ENCODE measurements at regions not wholly inside any gene's neighbourhood (a gene's known extent, or its start where the extent isn't known, plus 50 kb on each side); places are given as distances from the start of the nearest gene placed in this dataset.

DNA sequence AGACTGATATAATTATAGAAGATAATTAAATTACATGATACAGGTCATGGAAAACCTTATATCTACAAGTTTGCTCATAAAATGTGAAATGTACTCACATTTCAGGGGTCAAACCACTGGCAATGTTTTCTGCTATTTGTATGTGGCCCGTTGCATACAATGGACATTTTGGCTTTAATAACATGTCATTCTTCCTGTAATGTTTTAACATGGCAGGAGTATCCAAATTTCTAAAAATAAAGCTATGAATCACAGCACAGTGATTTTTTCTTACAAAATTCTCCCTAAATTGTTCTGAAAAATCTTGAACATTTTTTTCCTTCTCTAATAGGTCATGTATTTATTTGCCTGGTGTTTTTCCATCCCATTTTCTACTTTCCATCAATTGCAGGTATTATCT lies 305.7 kb downstream of the SMOC2 start:
- H2AK5ac ChIP-seq (ENCODE audit: low read length, severe bottlenecking): no peak overlapping the region
- H3K79me1 ChIP-seq (replicated peaks; ENCODE audit: low read length, poor library complexity, severe bottlenecking): no peaks in the 10 kb centered on the region
- H3K27ac ChIP-seq (ENCODE audit: low read length, poor library complexity, severe bottlenecking): no peak overlapping the region
- H4K8ac ChIP-seq (ENCODE audit: low read length): no peak overlapping the region
- H4K91ac ChIP-seq (ENCODE audit: low read length): no peak overlapping the region
- no peak overlapping the region for H2BK120ac ChIP-seq (ENCODE audit: low read depth, low read length)
- no peak overlapping the region for H2AFZ ChIP-seq (ENCODE audit: low read depth, low read length)
- H2BK5ac ChIP-seq (ENCODE audit: low read depth, low read length, poor library complexity, severe bottlenecking): no peak overlapping the region
- H3K18ac ChIP-seq (ENCODE audit: low read depth in 1 of 2, low read length in 2 of 2): no peak overlapping the region
- no peaks in the 10 kb centered on the region for H3K9me3 ChIP-seq (ENCODE audit: control insufficient read depth, low read length)
- H3K36me3 ChIP-seq (ENCODE audit: control insufficient read depth in 1 of 2, insufficient read depth in 2 of 2, low read depth in 1 of 2, low read length in 2 of 2): no peaks in the 10 kb centered on the region
- no peak overlapping the region for H3K4me3 ChIP-seq (ENCODE audit: insufficient read depth in 1 of 2, low read depth in 1 of 2, low read length in 2 of 2)
- WGBS: no CpG with 5 or more reads among the region's 1 CpG
- H3K27me3 ChIP-seq (ENCODE audit: control insufficient read depth in 1 of 2, insufficient read depth in 1 of 2, low read length in 2 of 2): no peaks in the 10 kb centered on the region
- H3K4me1 ChIP-seq (ENCODE audit: control insufficient read depth, insufficient read depth, low read depth, low read length): peaks cover 4% of the 10 kb centered on the region
- H3K4ac ChIP-seq (ENCODE audit: low read depth in 1 of 2, low read length in 2 of 2): no peak overlapping the region
- no peak overlapping the region for H3K4me2 ChIP-seq (ENCODE audit: low read length, poor library complexity, severe bottlenecking)
- H3K9ac ChIP-seq (ENCODE audit: low read length): no peak overlapping the region
- no peak overlapping the region for H2BK12ac ChIP-seq (ENCODE audit: low read length in 2 of 2)
- no peak overlapping the region for H2BK15ac ChIP-seq (ENCODE audit: low read depth, poor library complexity, severe bottlenecking)
- H3K23ac ChIP-seq (ENCODE audit: low read length in 2 of 2): no peak overlapping the region
- DNase-seq: no peak
- no peak overlapping the region for H3K14ac ChIP-seq (ENCODE audit: low read length in 2 of 2)

DNA sequence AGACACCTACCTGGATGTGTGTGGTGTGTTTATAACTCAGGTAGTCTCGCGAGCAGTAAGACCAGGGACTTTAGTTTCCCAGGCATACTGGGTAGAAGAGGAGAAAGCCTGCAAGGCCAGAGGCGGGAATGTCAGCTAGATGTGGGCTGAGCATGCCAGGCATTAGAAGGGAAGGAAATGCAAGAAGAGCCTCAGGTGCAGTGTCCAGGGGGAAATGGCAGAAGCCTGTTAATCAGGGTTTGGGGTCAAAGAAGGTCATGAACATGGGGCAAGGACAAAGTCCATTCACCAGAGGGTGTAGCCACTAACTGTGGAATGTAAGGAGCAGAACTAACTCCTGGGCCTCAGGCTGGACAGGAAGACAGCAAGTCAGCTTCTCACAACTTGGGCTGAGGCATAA lies 305.0 kb downstream of the SMOC2 start:
- H3K9ac ChIP-seq (ENCODE audit: low read length): no peak overlapping the region
- H4K8ac ChIP-seq (ENCODE audit: low read length): no peak overlapping the region
- H3K14ac ChIP-seq (ENCODE audit: low read length in 2 of 2): no peak overlapping the region
- WGBS: 87% methylated on average over 3 of the region's 3 CpGs
- H3K4me1 ChIP-seq (ENCODE audit: control insufficient read depth, insufficient read depth, low read depth, low read length): peaks cover 4% of the 10 kb centered on the region
- no peak overlapping the region for H3K4me3 ChIP-seq (ENCODE audit: insufficient read depth in 1 of 2, low read depth in 1 of 2, low read length in 2 of 2)
- no peak overlapping the region for H2AK5ac ChIP-seq (ENCODE audit: low read length, severe bottlenecking)
- H3K27me3 ChIP-seq (ENCODE audit: control insufficient read depth in 1 of 2, insufficient read depth in 1 of 2, low read length in 2 of 2): no peaks in the 10 kb centered on the region
- no peak overlapping the region for H3K4ac ChIP-seq (ENCODE audit: low read depth in 1 of 2, low read length in 2 of 2)
- no peak overlapping the region for H4K91ac ChIP-seq (ENCODE audit: low read length)
- DNase-seq: no peak
- H2BK15ac ChIP-seq (ENCODE audit: low read depth, poor library complexity, severe bottlenecking): no peak overlapping the region
- H3K4me2 ChIP-seq (ENCODE audit: low read length, poor library complexity, severe bottlenecking): no peak overlapping the region
- H3K18ac ChIP-seq (ENCODE audit: low read depth in 1 of 2, low read length in 2 of 2): no peak overlapping the region
- H2BK5ac ChIP-seq (ENCODE audit: low read depth, low read length, poor library complexity, severe bottlenecking): no peak overlapping the region
- no peak overlapping the region for H3K23ac ChIP-seq (ENCODE audit: low read length in 2 of 2)
- no peaks in the 10 kb centered on the region for H3K9me3 ChIP-seq (ENCODE audit: control insufficient read depth, low read length)
- no peaks in the 10 kb centered on the region for H3K79me1 ChIP-seq (replicated peaks; ENCODE audit: low read length, poor library complexity, severe bottlenecking)
- no peak overlapping the region for H2BK12ac ChIP-seq (ENCODE audit: low read length in 2 of 2)
- H3K27ac ChIP-seq (ENCODE audit: low read length, poor library complexity, severe bottlenecking): no peak overlapping the region
- H2BK120ac ChIP-seq (ENCODE audit: low read depth, low read length): no peak overlapping the region
- H2AFZ ChIP-seq (ENCODE audit: low read depth, low read length): no peak overlapping the region
- H3K36me3 ChIP-seq (ENCODE audit: control insufficient read depth in 1 of 2, insufficient read depth in 2 of 2, low read depth in 1 of 2, low read length in 2 of 2): no peaks in the 10 kb centered on the region

DNA sequence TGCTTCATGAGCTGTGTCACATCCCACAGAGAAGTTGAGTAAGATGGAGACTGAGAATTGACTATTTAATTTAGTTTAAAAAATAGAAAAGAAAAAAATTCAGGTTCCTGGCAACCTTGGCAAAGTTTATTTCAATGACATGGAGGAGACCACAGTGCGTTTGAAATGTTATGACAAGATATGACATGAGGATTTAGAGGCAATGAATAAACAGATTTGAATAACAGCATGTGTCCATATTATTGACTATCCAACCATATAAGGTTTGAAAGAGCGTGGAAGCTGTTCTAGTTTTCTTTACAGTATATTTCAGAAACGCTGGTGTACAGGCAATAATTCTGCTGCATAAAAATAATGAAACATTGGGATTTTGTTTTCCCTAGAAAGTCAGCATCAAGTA lies 303.9 kb downstream of the SMOC2 start:
- Histone ChIP-seq H3K4me1 (ENCODE audit: control insufficient read depth, insufficient read depth, low read depth, low read length) (peaks cover 4% of the 10 kb centered on the region), H3K4me3 (ENCODE audit: insufficient read depth in 1 of 2, low read depth in 1 of 2, low read length in 2 of 2) (no peak overlapping the region), H3K23ac (ENCODE audit: low read length in 2 of 2) (no peak overlapping the region), H2BK5ac (ENCODE audit: low read depth, low read length, poor library complexity, severe bottlenecking) (no peak overlapping the region), H3K27ac (ENCODE audit: low read length, poor library complexity, severe bottlenecking) (no peak overlapping the region), H4K8ac (ENCODE audit: low read length) (no peak overlapping the region), H3K4ac (ENCODE audit: low read depth in 1 of 2, low read length in 2 of 2) (no peak overlapping the region), H3K36me3 (ENCODE audit: control insufficient read depth in 1 of 2, insufficient read depth in 2 of 2, low read depth in 1 of 2, low read length in 2 of 2) (no peaks in the 10 kb centered on the region), H2BK120ac (ENCODE audit: low read depth, low read length) (no peak overlapping the region), H3K18ac (ENCODE audit: low read depth in 1 of 2, low read length in 2 of 2) (no peak overlapping the region), H3K4me2 (ENCODE audit: low read length, poor library complexity, severe bottlenecking) (no peak overlapping the region), H3K27me3 (ENCODE audit: control insufficient read depth in 1 of 2, insufficient read depth in 1 of 2, low read length in 2 of 2) (no peaks in the 10 kb centered on the region), H4K91ac (ENCODE audit: low read length) (no peak overlapping the region), H2BK15ac (ENCODE audit: low read depth, poor library complexity, severe bottlenecking) (no peak overlapping the region), H3K14ac (ENCODE audit: low read length in 2 of 2) (no peak overlapping the region), H3K9me3 (ENCODE audit: control insufficient read depth, low read length) (no peaks in the 10 kb centered on the region), H3K9ac (ENCODE audit: low read length) (no peak overlapping the region), H3K79me1 (replicated peaks; ENCODE audit: low read length, poor library complexity, severe bottlenecking) (no peaks in the 10 kb centered on the region), H2AK5ac (ENCODE audit: low read length, severe bottlenecking) (no peak overlapping the region), H2AFZ (ENCODE audit: low read depth, low read length) (no peak overlapping the region), H2BK12ac (ENCODE audit: low read length in 2 of 2) (no peak overlapping the region)
- WGBS: 69% methylated on average over 3 of the region's 3 CpGs
- DNase-seq: no peak

DNA sequence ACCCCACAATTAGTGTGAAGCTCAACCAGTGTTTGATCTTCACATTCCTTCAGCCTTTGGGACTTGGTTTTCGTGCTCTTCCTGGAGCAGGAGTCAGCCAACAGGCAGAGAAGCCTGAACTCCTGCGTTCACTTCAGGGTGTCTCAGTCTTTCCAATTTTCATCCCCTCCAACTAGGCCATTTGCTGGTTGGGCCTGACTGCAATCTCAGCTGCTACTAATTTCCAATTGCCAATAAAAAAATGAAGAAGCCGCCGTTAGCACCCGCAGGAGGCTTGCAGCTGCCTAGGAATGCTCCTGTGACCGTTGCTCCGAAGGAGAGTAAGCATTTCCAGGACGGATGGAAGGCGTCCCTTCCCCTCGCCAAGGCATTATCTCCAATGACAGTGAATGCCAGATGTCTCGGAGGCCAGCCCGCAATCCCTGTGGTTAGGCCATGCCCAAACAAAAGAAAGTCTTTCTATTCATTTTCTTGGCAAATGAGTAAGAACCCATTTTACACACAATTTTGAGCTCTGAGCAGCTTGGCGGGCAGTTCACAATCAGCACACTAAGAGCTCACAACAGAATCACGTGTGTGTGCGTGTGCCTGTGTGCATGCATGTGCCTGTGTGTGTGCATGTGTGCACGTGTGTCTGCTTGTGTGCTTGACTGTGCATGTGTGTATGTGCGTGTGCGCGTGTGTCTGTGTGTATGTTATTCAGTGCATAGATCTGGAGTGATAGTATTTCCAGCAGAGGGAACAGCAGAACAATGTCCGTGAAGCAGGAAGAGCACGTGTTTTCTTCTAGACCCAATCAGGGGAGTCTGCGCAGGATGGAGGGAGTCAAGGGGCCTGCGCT lies 301.2 kb downstream of the SMOC2 start:
- 88% methylated on average over 23 of the region's 23 CpGs for WGBS
- Histone ChIP-seq H3K9me3 (ENCODE audit: control insufficient read depth, low read length) (no peaks in the 10 kb centered on the region), H3K14ac (ENCODE audit: low read length in 2 of 2) (no peak overlapping the region)

More for the DNA sequence above, 301.2 kb downstream of the SMOC2 start:
- Histone ChIP-seq H3K4me3 (ENCODE audit: insufficient read depth in 1 of 2, low read depth in 1 of 2, low read length in 2 of 2) (no peak overlapping the region), H3K23ac (ENCODE audit: low read length in 2 of 2) (no peak overlapping the region), H4K91ac (ENCODE audit: low read length) (no peak overlapping the region), H4K8ac (ENCODE audit: low read length) (no peak overlapping the region), H2BK5ac (ENCODE audit: low read depth, low read length, poor library complexity, severe bottlenecking) (no peak overlapping the region), H3K4me1 (ENCODE audit: control insufficient read depth, insufficient read depth, low read depth, low read length) (peaks cover 4% of the 10 kb centered on the region), H3K4ac (ENCODE audit: low read depth in 1 of 2, low read length in 2 of 2) (no peak overlapping the region), H3K36me3 (ENCODE audit: control insufficient read depth in 1 of 2, insufficient read depth in 2 of 2, low read depth in 1 of 2, low read length in 2 of 2) (no peaks in the 10 kb centered on the region), H3K27ac (ENCODE audit: low read length, poor library complexity, severe bottlenecking) (no peak overlapping the region), H2AFZ (ENCODE audit: low read depth, low read length) (no peak overlapping the region), H2BK15ac (ENCODE audit: low read depth, poor library complexity, severe bottlenecking) (no peak overlapping the region), H2AK5ac (ENCODE audit: low read length, severe bottlenecking) (no peak overlapping the region), H3K4me2 (ENCODE audit: low read length, poor library complexity, severe bottlenecking) (no peak overlapping the region), H3K27me3 (ENCODE audit: control insufficient read depth in 1 of 2, insufficient read depth in 1 of 2, low read length in 2 of 2) (no peaks in the 10 kb centered on the region), H3K18ac (ENCODE audit: low read depth in 1 of 2, low read length in 2 of 2) (no peak overlapping the region), H2BK120ac (ENCODE audit: low read depth, low read length) (no peak overlapping the region), H2BK12ac (ENCODE audit: low read length in 2 of 2) (no peak overlapping the region), H3K79me1 (replicated peaks; ENCODE audit: low read length, poor library complexity, severe bottlenecking) (no peaks in the 10 kb centered on the region), H3K9ac (ENCODE audit: low read length) (no peak overlapping the region)
- no peak for DNase-seq
